Lung (tissue), 12 donors: ENCODE measurements at regions not wholly inside any gene's neighbourhood (a gene's known extent, or its start where the extent isn't known, plus 50 kb on each side); places are given as distances from the start of the nearest gene placed in this dataset. TPM values are rescaled to one million over a fixed set of nuclear protein-coding genes. Genes with fewer than 3 reads are reported as not detected.

ENCODE experiments used
- ATAC-seq: fragments of 200-7000 bp; cut with Tn5 transposase; one replicate; pipeline ENCODE4 v1.9.1; 2020; ENCODE audit warnings: moderate number of reproducible peaks; ENCODE audit not compliant: insufficient read depth, low FRiP score
- DNase-seq, 3 donors: peaks; one replicate each; pipeline ENCODE4 v3.0.0-alpha.2; 2013 to 2017
- H3K27ac ChIP-seq, 2 donors: one replicate each; pipeline ENCODE4 v1.5.1; 2013; ENCODE audit warnings: mild to moderate bottlenecking in 2 of 2, moderate library complexity in 2 of 2, control low read depth in 1 of 2, inconsistent platforms in 1 of 2, low read depth in 1 of 2, low read length in 1 of 2
- H3K27me3 ChIP-seq, 3 donors: one replicate each; pipeline ENCODE4 v1.5.1; 2013; ENCODE audit warnings: low read length in 2 of 3; ENCODE audit not compliant: control insufficient read depth in 3 of 3, insufficient read depth in 3 of 3
- H3K36me3 ChIP-seq, 4 donors: one replicate each; pipeline ENCODE4 v1.5.1; 2013; ENCODE audit warnings: low read length in 4 of 4, mild to moderate bottlenecking in 1 of 4, moderate library complexity in 1 of 4; ENCODE audit not compliant: control insufficient read depth in 4 of 4, insufficient read depth in 4 of 4
- H3K4me1 ChIP-seq, 5 donors: one replicate each; pipeline ENCODE4 v1.5.1; 2013; ENCODE audit warnings: low read length in 5 of 5, mild to moderate bottlenecking in 2 of 5, moderate library complexity in 1 of 5; ENCODE audit not compliant: control insufficient read depth in 5 of 5, insufficient read depth in 5 of 5
- H3K4me3 ChIP-seq: one replicate; pipeline ENCODE4 v1.5.1; 2013; ENCODE audit warnings: mild to moderate bottlenecking, control low read depth, moderate library complexity
- H3K9ac ChIP-seq, 2 donors: one replicate each; pipeline ENCODE4 v1.5.1; 2013; ENCODE audit warnings: low read length in 2 of 2, control low read depth in 1 of 2; ENCODE audit not compliant: insufficient read depth in 1 of 2
- H3K9me3 ChIP-seq, 4 donors: one replicate each; pipeline ENCODE4 v1.5.1; 2013; ENCODE audit warnings: low read length in 3 of 4, mild to moderate bottlenecking in 1 of 4, moderate library complexity in 1 of 4; ENCODE audit not compliant: control insufficient read depth in 4 of 4, insufficient read depth in 3 of 4
- WGBS, 2 donors: extraction: QIAGEN DNeasy Blood & Tissue Kit; methylation state at CpG; one replicate each; pipeline ENCODE4 v1.1.7; 2013; 5-methylcytosine and 5-hydroxymethylcytosine counted together
- small RNA-seq: library from RNA; depleted of rRNA; stranded (forward); fragments of <200 nt; gene quantifications from one replicate; pipeline ENCODE3, GENCODE V24; 2014; ENCODE audit warnings: low replicate concordance
- TF ChIP-seq, protein P1 (sequence below): IDR thresholded peaks from 2 replicates; pipeline ENCODE4 v1.5.1; 2012; ENCODE audit warnings: mild to moderate bottlenecking; ENCODE audit errors: control extremely low read depth, extremely low read depth
- donor health status: control.
- donor health status: control.
- donor health status: Bipolar disorder and iron deficiency.
- donor health status: healthy.
- donor health status: DM: yes; HTN: yes; CAD: no.

DNA sequence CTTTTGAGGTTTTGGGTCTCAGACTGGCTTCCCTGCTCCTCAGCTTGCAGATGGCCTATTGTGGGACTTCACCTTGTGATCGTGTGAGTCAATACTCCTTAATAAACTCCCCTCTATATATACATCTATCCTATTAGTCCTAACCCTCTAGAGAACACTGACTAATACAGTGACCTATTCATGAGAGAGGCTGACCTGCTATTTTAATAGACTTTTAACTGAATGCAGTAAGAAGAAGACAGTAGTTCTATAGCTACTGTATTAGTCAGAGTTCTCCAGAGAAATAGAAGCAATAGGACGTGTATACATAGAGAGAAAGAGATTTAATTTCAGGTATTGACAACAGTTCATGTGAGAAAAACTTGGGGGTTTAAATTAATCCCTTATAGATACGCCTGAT is 53.3 kb upstream of the SMLR1 start:
- Histone ChIP-seq H3K4me3 (no peak overlapping the region), H3K36me3 (no peaks in the 10 kb centered on the region), H3K4me1 (no peaks in the 10 kb centered on the region), H3K9ac (no peak overlapping the region), H3K27me3 (peaks cover 0 to 2% (median 0%) of the 10 kb centered on the region in 3 donors), H3K27ac (no peak overlapping the region), H3K9me3 (no peaks in the 10 kb centered on the region)
- WGBS, 2 donors, result 90 to 97% methylated on average over 3 of the region's 3 CpGs
- TF ChIP-seq, protein P1, sequence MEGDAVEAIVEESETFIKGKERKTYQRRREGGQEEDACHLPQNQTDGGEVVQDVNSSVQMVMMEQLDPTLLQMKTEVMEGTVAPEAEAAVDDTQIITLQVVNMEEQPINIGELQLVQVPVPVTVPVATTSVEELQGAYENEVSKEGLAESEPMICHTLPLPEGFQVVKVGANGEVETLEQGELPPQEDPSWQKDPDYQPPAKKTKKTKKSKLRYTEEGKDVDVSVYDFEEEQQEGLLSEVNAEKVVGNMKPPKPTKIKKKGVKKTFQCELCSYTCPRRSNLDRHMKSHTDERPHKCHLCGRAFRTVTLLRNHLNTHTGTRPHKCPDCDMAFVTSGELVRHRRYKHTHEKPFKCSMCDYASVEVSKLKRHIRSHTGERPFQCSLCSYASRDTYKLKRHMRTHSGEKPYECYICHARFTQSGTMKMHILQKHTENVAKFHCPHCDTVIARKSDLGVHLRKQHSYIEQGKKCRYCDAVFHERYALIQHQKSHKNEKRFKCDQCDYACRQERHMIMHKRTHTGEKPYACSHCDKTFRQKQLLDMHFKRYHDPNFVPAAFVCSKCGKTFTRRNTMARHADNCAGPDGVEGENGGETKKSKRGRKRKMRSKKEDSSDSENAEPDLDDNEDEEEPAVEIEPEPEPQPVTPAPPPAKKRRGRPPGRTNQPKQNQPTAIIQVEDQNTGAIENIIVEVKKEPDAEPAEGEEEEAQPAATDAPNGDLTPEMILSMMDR, result no peak
- DNase-seq (no peak), ATAC-seq (no peak)

DNA sequence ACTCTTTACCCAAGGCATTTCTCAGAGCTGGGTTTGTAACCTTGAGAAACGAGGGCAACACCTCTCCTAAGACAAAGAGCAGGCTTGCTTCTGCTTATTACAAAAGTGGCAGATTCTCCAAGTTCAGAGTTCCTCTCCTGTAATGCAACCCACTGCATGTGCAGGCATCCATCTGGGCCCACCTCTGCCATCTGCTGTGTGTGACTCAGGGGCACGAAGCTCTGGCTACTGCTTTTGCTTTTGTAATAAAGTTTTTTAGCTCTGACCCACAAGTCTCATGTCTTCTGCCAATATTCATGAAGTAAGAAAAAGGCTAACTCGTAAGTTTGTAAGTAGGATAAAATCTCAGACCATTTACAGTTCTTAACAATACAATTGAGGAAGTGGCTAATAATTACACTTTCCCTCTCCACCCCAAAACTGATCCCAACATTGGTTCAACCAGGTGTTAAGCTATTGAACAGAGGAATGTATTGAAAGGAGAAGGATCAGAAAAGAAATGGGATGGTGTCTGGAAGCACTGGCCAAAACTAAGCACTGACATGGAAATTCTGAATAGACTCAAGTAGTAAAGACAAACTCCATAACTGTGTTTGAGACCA is 51.7 kb upstream of the SMLR1 start:
- no peak overlapping the region for H3K4me3 ChIP-seq
- WGBS, 2 donors, result 63 to 79% methylated on average over 3 of the region's 3 CpGs
- no peaks in the 10 kb centered on the region for H3K9me3 ChIP-seq
- H3K9ac ChIP-seq, result no peak overlapping the region
- ATAC-seq (no peak), DNase-seq (no peak)
- H3K27ac ChIP-seq, result no peak overlapping the region
- H3K27me3 ChIP-seq, result peaks cover 0 to 2% (median 0%) of the 10 kb centered on the region in 3 donors
- TF ChIP-seq, protein P1, result no peak
- peaks cover 0 to 4% (median 0%) of the 10 kb centered on the region in 5 donors for H3K4me1 ChIP-seq
- no peaks in the 10 kb centered on the region for H3K36me3 ChIP-seq

DNA sequence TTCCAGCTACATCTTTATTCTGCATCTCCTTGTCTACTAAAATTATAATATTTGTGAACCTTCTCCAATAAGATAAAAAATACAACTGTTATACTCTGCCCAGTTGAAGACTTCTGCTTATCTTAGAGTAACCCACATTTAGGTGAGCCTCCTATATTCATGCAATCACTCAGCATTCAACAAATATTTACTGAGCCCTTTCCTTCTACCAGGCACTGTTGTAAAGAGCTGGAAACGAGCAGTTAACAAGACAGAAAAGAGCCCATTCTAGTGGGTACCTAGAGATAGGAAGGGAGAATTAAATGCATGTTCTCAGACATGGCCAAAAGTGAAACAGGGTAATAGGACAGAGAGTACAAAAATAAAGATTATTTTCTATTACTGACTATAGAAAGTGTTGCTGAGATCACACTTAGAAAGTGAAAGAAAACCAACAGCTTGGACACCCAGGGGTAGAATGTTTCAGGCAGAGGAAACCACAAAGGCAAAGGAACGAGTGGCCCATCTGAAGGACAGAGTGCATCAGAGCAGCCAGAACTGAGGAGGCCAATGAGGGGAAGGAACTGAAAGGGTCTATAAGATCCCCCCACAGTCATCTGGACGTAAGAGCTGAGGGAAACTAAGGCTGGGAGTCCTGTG is 50.8 kb upstream of the SMLR1 start:
- Histone ChIP-seq H3K36me3 (no peaks in the 10 kb centered on the region), H3K27ac (no peak overlapping the region), H3K4me1 (peaks cover 0 to 4% (median 0%) of the 10 kb centered on the region in 5 donors), H3K4me3 (no peak overlapping the region), H3K27me3 (peaks cover 0 to 2% (median 0%) of the 10 kb centered on the region in 3 donors), H3K9me3 (no peaks in the 10 kb centered on the region), H3K9ac (no peak overlapping the region)
- ATAC-seq (no peak), DNase-seq (no peak)
- TF ChIP-seq, protein P1, result no peak
- 26 to 60% methylated on average over 3 of the region's 3 CpGs for WGBS, 2 donors

Small RNA genes lying in the stretch of these regions (small RNA-seq; reads per million reads assigned to genes)
- not detected for gene RF00019
